Ishikawa (cell line): ENCODE measurements at regions not wholly inside any gene's neighbourhood (a gene's known extent, or its start where the extent isn't known, plus 50 kb on each side); places are given as distances from the start of the nearest gene placed in this dataset.

Experiments
- CREB1 ChIP-seq: IDR thresholded peaks from 2 replicates; pipeline ENCODE4 v1.6.1; 2012; ENCODE audit warnings: low read depth
- EGR1 ChIP-seq: IDR thresholded peaks from 2 replicates; pipeline ENCODE4 v1.6.1; 2012
- EP300 ChIP-seq: IDR thresholded peaks from 2 replicates; pipeline ENCODE4 v1.6.1; 2012; ENCODE audit warnings: borderline replicate concordance
- RAD21 ChIP-seq: IDR thresholded peaks from 2 replicates; pipeline ENCODE4 v1.6.1; 2012; ENCODE audit warnings: low read depth
- TAF1 ChIP-seq: IDR thresholded peaks from 2 replicates; pipeline ENCODE4 v1.6.1; 2012; ENCODE audit warnings: low read depth, mild to moderate bottlenecking
- YY1 ChIP-seq: IDR thresholded peaks from 2 replicates; pipeline ENCODE4 v1.6.1; 2012; ENCODE audit warnings: low read depth
- ZBTB7A ChIP-seq: IDR thresholded peaks from 2 replicates; pipeline ENCODE4 v1.6.1; 2012; ENCODE audit warnings: low read depth

DNA sequence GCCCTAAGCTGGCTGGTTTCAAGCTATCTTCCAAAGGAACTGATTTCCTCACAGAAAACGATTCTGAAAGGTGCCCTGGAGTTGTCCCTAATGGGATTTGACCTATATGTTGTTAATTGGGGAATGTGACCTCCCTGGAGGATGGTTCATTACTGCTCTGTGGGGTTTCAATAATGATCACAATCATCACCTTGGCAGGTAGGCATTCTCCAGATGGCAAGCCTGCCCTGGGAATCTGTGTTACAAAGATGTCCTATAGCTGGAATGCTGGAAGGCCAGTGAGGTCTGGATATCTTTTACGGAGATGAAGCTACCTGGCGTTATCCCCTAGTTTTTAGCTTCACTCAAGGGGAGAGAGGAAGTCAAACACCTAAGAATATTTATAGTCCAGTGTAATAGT lies 167.6 kb downstream of the TTC8 start:
- TF ChIP-seq TAF1 (no peak), EGR1 (no peak), ZBTB7A (no peak), CREB1 (no peak), RAD21 (no peak), EP300 (no peak), YY1 (no peak)
